ENCODE measurements at regions not wholly inside any gene's neighbourhood (a gene's known extent, or its start where the extent isn't known, plus 50 kb on each side); places are given as distances from the start of the nearest gene placed in this dataset.

DNA sequence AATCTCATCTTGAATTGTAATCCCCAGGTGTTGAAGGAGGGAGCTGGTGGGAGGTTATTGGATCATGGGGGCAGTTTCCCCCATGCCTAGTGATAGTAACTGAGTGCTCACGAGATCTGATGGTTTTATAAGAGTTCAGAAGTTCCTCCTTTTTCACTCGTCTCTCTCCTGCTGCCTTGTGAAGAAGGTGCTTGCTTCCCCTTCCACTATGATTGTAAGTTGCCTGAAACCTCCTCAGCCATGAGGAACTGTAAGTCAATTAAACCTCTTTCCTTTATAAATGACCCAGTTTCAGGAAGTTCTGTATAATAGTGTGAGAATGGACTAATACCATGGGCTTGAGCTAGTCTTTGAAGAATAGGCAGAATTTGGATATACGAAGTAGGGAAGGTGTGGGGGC is 113.9 kb downstream of the RIN2 start:
- TF ChIP-seq, protein P1, sequence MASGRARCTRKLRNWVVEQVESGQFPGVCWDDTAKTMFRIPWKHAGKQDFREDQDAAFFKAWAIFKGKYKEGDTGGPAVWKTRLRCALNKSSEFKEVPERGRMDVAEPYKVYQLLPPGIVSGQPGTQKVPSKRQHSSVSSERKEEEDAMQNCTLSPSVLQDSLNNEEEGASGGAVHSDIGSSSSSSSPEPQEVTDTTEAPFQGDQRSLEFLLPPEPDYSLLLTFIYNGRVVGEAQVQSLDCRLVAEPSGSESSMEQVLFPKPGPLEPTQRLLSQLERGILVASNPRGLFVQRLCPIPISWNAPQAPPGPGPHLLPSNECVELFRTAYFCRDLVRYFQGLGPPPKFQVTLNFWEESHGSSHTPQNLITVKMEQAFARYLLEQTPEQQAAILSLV (CRISPR knock-in tag; IDR thresholded peaks at IDR 0.05; ENCODE audit: borderline replicate concordance) = no peak
- TF ChIP-seq ZNF496 (CRISPR knock-in tag; IDR thresholded peaks at IDR 0.05; ENCODE audit: insufficient replicate concordance) (no peak), MLLT10 (CRISPR knock-in tag; IDR thresholded peaks at IDR 0.05) (no peak), ZNF33A (CRISPR knock-in tag; IDR thresholded peaks at IDR 0.05; ENCODE audit: borderline replicate concordance) (no peak), ZFP36L1 (CRISPR knock-in tag; IDR thresholded peaks at IDR 0.05) (no peak), MTA3 (CRISPR knock-in tag; IDR thresholded peaks at IDR 0.05) (no peak)
- TF ChIP-seq, protein P2, sequence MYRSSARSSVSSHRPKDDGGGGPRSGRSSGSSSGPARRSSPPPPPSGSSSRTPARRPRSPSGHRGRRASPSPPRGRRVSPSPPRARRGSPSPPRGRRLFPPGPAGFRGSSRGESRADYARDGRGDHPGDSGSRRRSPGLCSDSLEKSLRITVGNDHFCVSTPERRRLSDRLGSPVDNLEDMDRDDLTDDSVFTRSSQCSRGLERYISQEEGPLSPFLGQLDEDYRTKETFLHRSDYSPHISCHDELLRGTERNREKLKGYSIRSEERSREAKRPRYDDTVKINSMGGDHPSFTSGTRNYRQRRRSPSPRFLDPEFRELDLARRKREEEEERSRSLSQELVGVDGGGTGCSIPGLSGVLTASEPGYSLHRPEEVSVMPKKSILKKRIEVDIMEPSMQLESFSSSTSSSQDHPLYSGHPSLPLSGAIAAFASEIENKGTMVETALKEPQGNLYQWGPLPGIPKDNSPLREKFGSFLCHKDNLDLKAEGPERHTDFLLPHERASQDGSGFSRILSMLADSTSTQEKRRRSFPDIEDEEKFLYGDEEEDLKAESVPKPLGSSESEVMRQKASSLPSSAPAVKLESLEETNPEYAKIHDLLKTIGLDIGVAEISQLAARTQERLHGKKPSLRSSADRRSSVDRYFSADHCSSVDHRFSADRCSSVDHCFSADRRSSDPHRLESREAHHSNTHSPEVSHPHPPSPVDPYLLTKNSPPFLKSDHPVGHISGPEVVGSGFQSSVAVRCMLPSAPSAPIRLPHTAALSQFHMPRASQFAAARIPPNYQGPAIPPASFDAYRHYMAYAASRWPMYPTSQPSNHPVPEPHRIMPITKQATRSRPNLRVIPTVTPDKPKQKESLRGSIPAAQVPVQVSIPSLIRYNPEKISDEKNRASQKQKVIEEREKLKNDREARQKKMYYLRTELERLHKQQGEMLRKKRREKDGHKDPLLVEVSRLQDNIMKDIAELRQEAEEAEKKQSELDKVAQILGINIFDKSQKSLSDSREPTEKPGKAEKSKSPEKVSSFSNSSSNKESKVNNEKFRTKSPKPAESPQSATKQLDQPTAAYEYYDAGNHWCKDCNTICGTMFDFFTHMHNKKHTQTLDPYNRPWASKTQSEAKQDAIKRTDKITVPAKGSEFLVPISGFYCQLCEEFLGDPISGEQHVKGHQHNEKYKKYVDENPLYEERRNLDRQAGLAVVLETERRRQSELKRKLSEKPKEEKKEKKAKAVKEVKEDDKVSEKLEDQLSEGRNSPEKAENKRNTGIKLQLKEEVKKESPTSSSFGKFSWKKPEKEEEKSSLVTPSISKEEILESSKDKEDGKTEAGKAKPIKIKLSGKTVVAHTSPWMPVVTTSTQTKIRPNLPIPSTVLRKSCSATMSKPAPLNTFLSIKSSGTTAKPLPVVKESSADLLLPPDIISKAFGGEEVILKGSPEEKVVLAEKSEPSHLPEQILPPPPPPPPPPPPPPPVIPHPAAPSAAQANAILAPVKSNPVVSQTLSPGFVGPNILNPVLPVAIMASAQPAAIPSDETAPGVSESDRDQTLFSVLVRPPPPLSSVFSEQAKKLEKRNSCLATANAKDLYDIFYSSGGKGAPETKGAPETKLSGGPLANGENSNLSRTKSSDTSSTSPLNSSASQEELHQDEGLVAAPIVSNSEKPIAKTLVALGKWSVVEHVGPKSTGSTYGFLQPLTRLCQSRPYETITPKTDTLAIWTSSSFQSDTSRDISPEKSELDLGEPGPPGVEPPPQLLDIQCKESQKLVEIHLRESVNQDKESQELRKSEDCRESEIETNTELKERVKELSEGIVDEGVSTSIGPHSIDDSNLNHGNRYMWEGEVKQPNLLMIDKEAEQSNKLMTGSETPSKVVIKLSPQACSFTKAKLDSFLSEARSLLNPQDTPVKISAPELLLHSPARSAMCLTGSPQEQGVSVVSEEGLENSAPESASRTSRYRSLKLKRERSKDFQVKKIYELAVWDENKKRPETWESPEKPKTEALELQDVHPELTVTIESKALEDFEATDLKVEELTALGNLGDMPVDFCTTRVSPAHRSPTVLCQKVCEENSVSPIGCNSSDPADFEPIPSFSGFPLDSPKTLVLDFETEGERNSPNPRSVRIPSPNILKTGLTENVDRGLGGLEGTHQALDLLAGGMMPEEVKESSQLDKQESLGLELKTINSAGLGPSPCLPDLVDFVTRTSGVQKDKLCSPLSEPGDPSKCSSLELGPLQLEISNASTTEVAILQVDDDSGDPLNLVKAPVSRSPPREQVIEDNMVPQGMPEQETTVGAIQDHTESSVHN (CRISPR knock-in tag; IDR thresholded peaks at IDR 0.05) = no peak
- Histone ChIP-seq H4K20me1 (ENCODE audit: insufficient read depth, low read length) (no peaks in the 10 kb centered on the region), H3K36me3 (replicated peaks in 1 of 2; ENCODE audit: control insufficient read depth in 1 of 2, insufficient read depth in 2 of 2, low read length in 2 of 2) (no peaks in the 10 kb centered on the region), H3K4me3 (replicated peaks in 1 of 3; ENCODE audit: insufficient read depth in 1 of 3, low read depth in 2 of 3, low read length in 3 of 3) (no peak overlapping the region), H3K4me2 (ENCODE audit: low read depth, low read length) (no peak overlapping the region), H3K9me3 (ENCODE audit: low read length) (peaks cover 8% of the 10 kb centered on the region; the same call in 1 of the 2 replicates), H3K4me1 (ENCODE audit: insufficient read depth, low read length) (no peaks in the 10 kb centered on the region), H3K27ac (ENCODE audit: extremely low read length, insufficient read depth, low read length) (no peak overlapping the region), H3K79me2 (ENCODE audit: insufficient read depth, low read length) (no peaks in the 10 kb centered on the region), H3K27me3 (ENCODE audit: control insufficient read depth in 1 of 2, insufficient read depth in 2 of 2, low read length in 2 of 2) (no peaks in the 10 kb centered on the region), H2AFZ (ENCODE audit: low read length) (no peak overlapping the region), H3K9ac (ENCODE audit: insufficient read depth, low read depth, low read length) (no peak overlapping the region)
- ChIA-PET CTCF (ENCODE audit: low intra/inter-chr PET ratio, low total read pairs) (no interaction called here), POLR2A (no interaction called here)
- FAIRE-seq (no peak), DNase-seq (ENCODE audit: low spot score) (no peak), ATAC-seq (no peak)
- intact Hi-C loops (cut with micrococcal nuclease; ENCODE audit: unreplicated experiment) = no loop called here
- no TSS peak for BruUV-seq (replicated peaks)
- in situ Hi-C loops (cut with HindIII; ENCODE audit: extremely low pct_ligation_motif_present, low pct_unique_long_range_greater_than_20kb) = no loop called here
- 51% methylated on average over 3 of the region's 3 CpGs for WGBS (ENCODE audit: low lambda C conversion rate)

Data from HepG2 (cell line).